MM.1S (cell line): ENCODE measurements at regions not wholly inside any gene's neighbourhood (a gene's known extent, or its start where the extent isn't known, plus 50 kb on each side); places are given as distances from the start of the nearest gene placed in this dataset.

Experiments
- DNase-seq: peaks from one replicate; pipeline ENCODE4 v3.0.0-alpha.2; 2015
- H2AFZ ChIP-seq: fragments of 300-600 bp; sonication (generic); 2 replicates; pipeline ENCODE4 v1.6.0; 2016; ENCODE audit warnings: antibody characterized with exemption, low read length
- H3F3A ChIP-seq: fragments of 300-600 bp; sonication (generic); 2 replicates; pipeline ENCODE4 v1.6.1; 2016; ENCODE audit warnings: mild to moderate bottlenecking, antibody characterized with exemption, low read length, moderate library complexity, mixed read lengths; ENCODE audit not compliant: insufficient read depth
- H3K27ac ChIP-seq: fragments of 300-600 bp; sonication (generic); 2 replicates; pipeline ENCODE4 v1.5.1; 2016; ENCODE audit warnings: mild to moderate bottlenecking, low read length
- H3K27me3 ChIP-seq: fragments of 300-600 bp; sonication (generic); replicated peaks from 2 replicates; pipeline ENCODE4 v1.6.0; 2016; ENCODE audit warnings: low read length; ENCODE audit not compliant: insufficient read depth
- H3K36me3 ChIP-seq: fragments of 300-600 bp; sonication (generic); replicated peaks from 2 replicates; pipeline ENCODE4 v1.6.1; 2016; ENCODE audit warnings: mild to moderate bottlenecking, low read length, mixed read lengths; ENCODE audit not compliant: insufficient read depth
- H3K4me1 ChIP-seq: fragments of 300-600 bp; sonication (generic); 2 replicates; pipeline ENCODE4 v1.6.1; 2016; ENCODE audit warnings: low read length, mixed read lengths
- H3K4me2 ChIP-seq: fragments of 300-600 bp; sonication (generic); 2 replicates; pipeline ENCODE4 v1.6.0; 2016; ENCODE audit warnings: low read depth, low read length
- H3K4me3 ChIP-seq: fragments of 300-600 bp; sonication (generic); 2 replicates; pipeline ENCODE4 v1.5.1; 2016; ENCODE audit warnings: low read length, mixed read lengths
- H3K79me2 ChIP-seq: fragments of 300-600 bp; sonication (generic); 2 replicates; pipeline ENCODE4 v1.6.1; 2016; ENCODE audit warnings: mixed run types, low read length, mixed read lengths
- H3K9ac ChIP-seq: fragments of 300-600 bp; sonication (generic); 2 replicates; pipeline ENCODE4 v1.6.1; 2016; ENCODE audit warnings: low read length, mixed read lengths
- H3K9me2 ChIP-seq: fragments of 300-600 bp; sonication (generic); replicated peaks from 2 replicates; pipeline ENCODE4 v1.6.1; 2016; ENCODE audit warnings: mild to moderate bottlenecking, low read length, mixed read lengths; ENCODE audit not compliant: insufficient read depth
- H3K9me3 ChIP-seq: fragments of 300-600 bp; sonication (generic); replicated peaks from 2 replicates; pipeline ENCODE4 v1.6.1; 2016; ENCODE audit warnings: mild to moderate bottlenecking, low read length, mixed read lengths; ENCODE audit not compliant: insufficient read depth
- H4K20me1 ChIP-seq: fragments of 300-600 bp; sonication (generic); 2 replicates; pipeline ENCODE4 v1.6.1; 2016; ENCODE audit warnings: mild to moderate bottlenecking, low read length, moderate library complexity, mixed read lengths; ENCODE audit not compliant: insufficient read depth
- EZH2 ChIP-seq: fragments of 300-600 bp; sonication (generic); optimal IDR thresholded peaks from 2 replicates; pipeline ENCODE3; 2017; ENCODE audit warnings: low read depth, mild to moderate bottlenecking, antibody characterized with exemption, low read length, mixed read lengths
- EZH2phosphoT487 ChIP-seq: fragments of 300-600 bp; sonication (generic); IDR thresholded peaks from 2 replicates; pipeline ENCODE4 v1.6.1; 2018; ENCODE audit warnings: antibody characterized with exemption, low read length
- TF ChIP-seq, protein P1 (sequence below): fragments of 300-600 bp; sonication (generic); IDR thresholded peaks from 2 replicates; pipeline ENCODE4 v1.5.1; 2016; ENCODE audit warnings: antibody characterized with exemption, low read length, mixed read lengths

DNA sequence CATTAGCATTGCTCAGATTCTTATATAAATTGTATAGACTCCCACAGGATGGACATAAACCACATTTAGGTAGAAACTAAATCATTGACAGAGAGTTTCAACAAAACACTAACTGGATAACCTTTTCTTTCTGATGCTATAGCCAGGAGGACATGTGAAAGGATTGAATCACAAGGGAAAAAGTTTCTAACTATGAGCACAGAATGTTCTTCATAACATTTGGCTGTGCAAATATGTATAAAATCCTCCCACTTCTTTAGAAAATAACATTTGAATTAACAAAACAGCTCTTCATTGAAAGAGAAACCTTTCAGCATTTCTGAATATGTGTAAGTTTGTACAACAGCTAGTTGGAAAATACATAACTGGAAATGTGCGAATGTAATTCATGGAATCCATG, 167.3 kb downstream of the TBX15 start:
- H3K27ac ChIP-seq: no peak overlapping the region
- H3K4me1 ChIP-seq: no peaks in the 10 kb centered on the region
- no peaks in the 10 kb centered on the region for H3F3A ChIP-seq
- TF ChIP-seq EZH2 (no peak), EZH2phosphoT487 (no peak)
- TF ChIP-seq, protein P1, sequence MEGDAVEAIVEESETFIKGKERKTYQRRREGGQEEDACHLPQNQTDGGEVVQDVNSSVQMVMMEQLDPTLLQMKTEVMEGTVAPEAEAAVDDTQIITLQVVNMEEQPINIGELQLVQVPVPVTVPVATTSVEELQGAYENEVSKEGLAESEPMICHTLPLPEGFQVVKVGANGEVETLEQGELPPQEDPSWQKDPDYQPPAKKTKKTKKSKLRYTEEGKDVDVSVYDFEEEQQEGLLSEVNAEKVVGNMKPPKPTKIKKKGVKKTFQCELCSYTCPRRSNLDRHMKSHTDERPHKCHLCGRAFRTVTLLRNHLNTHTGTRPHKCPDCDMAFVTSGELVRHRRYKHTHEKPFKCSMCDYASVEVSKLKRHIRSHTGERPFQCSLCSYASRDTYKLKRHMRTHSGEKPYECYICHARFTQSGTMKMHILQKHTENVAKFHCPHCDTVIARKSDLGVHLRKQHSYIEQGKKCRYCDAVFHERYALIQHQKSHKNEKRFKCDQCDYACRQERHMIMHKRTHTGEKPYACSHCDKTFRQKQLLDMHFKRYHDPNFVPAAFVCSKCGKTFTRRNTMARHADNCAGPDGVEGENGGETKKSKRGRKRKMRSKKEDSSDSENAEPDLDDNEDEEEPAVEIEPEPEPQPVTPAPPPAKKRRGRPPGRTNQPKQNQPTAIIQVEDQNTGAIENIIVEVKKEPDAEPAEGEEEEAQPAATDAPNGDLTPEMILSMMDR: no peak
- DNase-seq: no peak
- H4K20me1 ChIP-seq: no peaks in the 10 kb centered on the region
- no peak overlapping the region for H3K4me3 ChIP-seq
- no peak overlapping the region for H2AFZ ChIP-seq
- no peaks in the 10 kb centered on the region for H3K9me2 ChIP-seq
- no peaks in the 10 kb centered on the region for H3K79me2 ChIP-seq
- H3K9ac ChIP-seq: no peak overlapping the region
- H3K27me3 ChIP-seq: no peaks in the 10 kb centered on the region
- H3K36me3 ChIP-seq: no peaks in the 10 kb centered on the region
- H3K9me3 ChIP-seq: no peaks in the 10 kb centered on the region
- H3K4me2 ChIP-seq: no peak overlapping the region

DNA sequence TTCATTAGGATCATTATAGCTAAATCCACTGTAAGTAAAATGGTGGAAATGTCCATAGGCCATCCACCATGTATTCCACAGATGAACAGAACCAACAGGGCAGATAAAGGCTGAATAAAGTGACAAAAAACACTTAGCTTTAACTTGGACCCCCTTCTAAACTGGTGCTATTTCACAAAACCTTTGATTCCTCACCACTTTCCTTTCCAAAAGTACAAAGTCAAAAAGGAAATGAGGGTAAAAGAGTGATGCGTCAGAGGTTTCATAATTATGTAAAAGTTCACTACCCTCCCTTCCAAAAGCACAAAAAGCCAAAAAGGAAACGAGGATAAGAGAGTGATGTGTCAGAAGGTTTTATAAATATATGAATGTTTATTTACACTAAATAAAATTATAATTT, 172.2 kb downstream of the TBX15 start:
- no peaks in the 10 kb centered on the region for H3K9me2 ChIP-seq
- H3K4me3 ChIP-seq: no peak overlapping the region
- no peaks in the 10 kb centered on the region for H3K36me3 ChIP-seq
- no peak for DNase-seq
- no peak overlapping the region for H2AFZ ChIP-seq
- H3F3A ChIP-seq: no peaks in the 10 kb centered on the region
- H3K4me1 ChIP-seq: no peaks in the 10 kb centered on the region
- no peaks in the 10 kb centered on the region for H4K20me1 ChIP-seq
- H3K79me2 ChIP-seq: no peaks in the 10 kb centered on the region
- no peaks in the 10 kb centered on the region for H3K9me3 ChIP-seq
- H3K4me2 ChIP-seq: no peak overlapping the region
- no peak overlapping the region for H3K9ac ChIP-seq
- no peak overlapping the region for H3K27ac ChIP-seq
- no peaks in the 10 kb centered on the region for H3K27me3 ChIP-seq
- TF ChIP-seq, protein P1: no peak
- TF ChIP-seq EZH2phosphoT487 (no peak), EZH2 (no peak)

DNA sequence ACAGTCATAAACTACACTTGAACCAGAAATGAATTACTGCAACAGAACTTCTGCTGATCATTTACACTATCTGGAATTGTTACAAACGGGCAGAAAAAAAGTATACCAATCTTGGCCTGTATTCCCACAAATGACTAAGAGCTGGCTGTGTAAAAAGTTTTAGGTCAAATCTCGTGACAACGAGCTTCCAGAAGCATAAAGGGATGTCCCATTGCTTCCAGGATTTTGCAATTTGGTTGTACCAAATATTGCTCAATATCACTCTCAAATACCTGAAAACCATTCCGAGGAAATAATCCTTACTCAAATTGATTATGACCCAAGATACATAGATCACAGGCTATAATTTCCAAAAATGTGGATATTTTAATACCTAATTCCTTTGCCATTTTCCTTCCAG, 175.6 kb downstream of the TBX15 start:
- Histone ChIP-seq H3K36me3 (no peaks in the 10 kb centered on the region), H3K4me2 (no peak overlapping the region), H3K79me2 (no peaks in the 10 kb centered on the region), H3K4me1 (no peaks in the 10 kb centered on the region), H3F3A (no peaks in the 10 kb centered on the region), H3K4me3 (no peak overlapping the region), H4K20me1 (no peaks in the 10 kb centered on the region), H3K27ac (no peak overlapping the region), H2AFZ (no peak overlapping the region), H3K9me2 (no peaks in the 10 kb centered on the region), H3K27me3 (no peaks in the 10 kb centered on the region), H3K9me3 (no peaks in the 10 kb centered on the region), H3K9ac (no peak overlapping the region)
- DNase-seq: no peak
- no peak for TF ChIP-seq EZH2phosphoT487

DNA sequence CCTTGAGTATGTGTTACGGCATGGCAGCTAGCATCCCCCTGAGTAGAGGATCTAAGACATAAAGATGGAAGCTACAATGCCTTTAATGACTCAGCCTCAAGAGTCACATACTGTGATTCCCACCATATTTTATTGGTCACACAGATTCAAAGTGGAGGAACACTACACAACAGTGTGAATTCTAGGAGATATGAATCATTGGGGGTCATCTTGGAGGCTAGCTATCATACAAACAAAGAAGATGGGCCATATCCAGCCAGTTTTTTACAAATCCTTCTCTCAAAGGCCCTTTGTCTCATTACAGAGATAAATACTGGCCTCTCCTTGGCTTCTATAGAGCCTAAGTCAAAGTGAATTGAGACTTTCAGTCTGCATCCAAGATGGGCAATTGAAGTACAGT, 177.0 kb downstream of the TBX15 start:
- H3K4me2 ChIP-seq: no peak overlapping the region
- H3F3A ChIP-seq: no peaks in the 10 kb centered on the region
- no peak overlapping the region for H3K27ac ChIP-seq
- no peaks in the 10 kb centered on the region for H3K79me2 ChIP-seq
- no peaks in the 10 kb centered on the region for H3K4me1 ChIP-seq
- DNase-seq: no peak
- H4K20me1 ChIP-seq: no peaks in the 10 kb centered on the region
- no peaks in the 10 kb centered on the region for H3K9me3 ChIP-seq
- no peaks in the 10 kb centered on the region for H3K36me3 ChIP-seq
- H3K4me3 ChIP-seq: no peak overlapping the region
- no peaks in the 10 kb centered on the region for H3K27me3 ChIP-seq
- no peak for TF ChIP-seq EZH2phosphoT487
- TF ChIP-seq, protein P1: no peak
- TF ChIP-seq EZH2: no peak
- no peaks in the 10 kb centered on the region for H3K9me2 ChIP-seq
- no peak overlapping the region for H2AFZ ChIP-seq
- no peak overlapping the region for H3K9ac ChIP-seq
